ENCODE measurements at regions not wholly inside any gene's neighbourhood (a gene's known extent, or its start where the extent isn't known, plus 50 kb on each side); places are given as distances from the start of the nearest gene placed in this dataset.

GRCh38 chr6:98241630-98242029 lies 592.7 kb upstream of the POU3F2 start:
- no peaks in the 10 kb centered on the region for H3K36me3 Mint-ChIP-seq (ENCODE audit: low read depth)
- TF ChIP-seq, protein P1, sequence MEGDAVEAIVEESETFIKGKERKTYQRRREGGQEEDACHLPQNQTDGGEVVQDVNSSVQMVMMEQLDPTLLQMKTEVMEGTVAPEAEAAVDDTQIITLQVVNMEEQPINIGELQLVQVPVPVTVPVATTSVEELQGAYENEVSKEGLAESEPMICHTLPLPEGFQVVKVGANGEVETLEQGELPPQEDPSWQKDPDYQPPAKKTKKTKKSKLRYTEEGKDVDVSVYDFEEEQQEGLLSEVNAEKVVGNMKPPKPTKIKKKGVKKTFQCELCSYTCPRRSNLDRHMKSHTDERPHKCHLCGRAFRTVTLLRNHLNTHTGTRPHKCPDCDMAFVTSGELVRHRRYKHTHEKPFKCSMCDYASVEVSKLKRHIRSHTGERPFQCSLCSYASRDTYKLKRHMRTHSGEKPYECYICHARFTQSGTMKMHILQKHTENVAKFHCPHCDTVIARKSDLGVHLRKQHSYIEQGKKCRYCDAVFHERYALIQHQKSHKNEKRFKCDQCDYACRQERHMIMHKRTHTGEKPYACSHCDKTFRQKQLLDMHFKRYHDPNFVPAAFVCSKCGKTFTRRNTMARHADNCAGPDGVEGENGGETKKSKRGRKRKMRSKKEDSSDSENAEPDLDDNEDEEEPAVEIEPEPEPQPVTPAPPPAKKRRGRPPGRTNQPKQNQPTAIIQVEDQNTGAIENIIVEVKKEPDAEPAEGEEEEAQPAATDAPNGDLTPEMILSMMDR (conservative IDR thresholded peaks at IDR 0.05), result no peak
- H3K9me3 Mint-ChIP-seq, result peaks cover 3% of the 10 kb centered on the region
- no peaks in the 10 kb centered on the region for H3K27me3 Mint-ChIP-seq (ENCODE audit: low read depth)
- H3K4me1 Mint-ChIP-seq, result no peaks in the 10 kb centered on the region
- no peak for DNase-seq (ENCODE audit: low read depth, low spot score)
- no peak overlapping the region for H3K4me3 Mint-ChIP-seq
- no peak overlapping the region for H3K27ac Mint-ChIP-seq (ENCODE audit: unreplicated experiment)

DNA sequence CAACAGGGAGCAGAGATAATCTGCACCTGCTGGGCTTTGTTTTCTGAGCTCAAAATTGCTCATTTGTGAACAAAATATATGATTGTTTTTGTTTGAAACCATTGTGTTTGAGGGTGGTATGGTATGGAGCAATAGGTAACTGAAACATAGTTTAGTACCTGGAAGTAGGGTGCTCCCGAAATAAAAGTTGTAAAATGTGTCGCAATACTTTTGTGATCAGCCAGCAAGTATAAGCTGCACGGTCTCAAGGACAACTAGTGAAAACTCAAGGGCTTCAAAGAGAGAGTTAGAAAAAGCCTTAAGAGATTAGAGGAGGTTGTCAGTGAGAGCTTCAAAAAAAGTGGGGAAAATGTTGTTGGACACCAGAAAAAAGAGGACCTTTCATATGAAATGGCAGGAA lies 579.8 kb upstream of the POU3F2 start:
- no peak overlapping the region for H3K27ac Mint-ChIP-seq (ENCODE audit: unreplicated experiment)
- TF ChIP-seq, protein P1 (conservative IDR thresholded peaks at IDR 0.05), result no peak
- no peak for DNase-seq (ENCODE audit: low read depth, low spot score)
- no peak overlapping the region for H3K4me3 Mint-ChIP-seq
- H3K36me3 Mint-ChIP-seq (ENCODE audit: low read depth), result no peaks in the 10 kb centered on the region
- no peaks in the 10 kb centered on the region for H3K4me1 Mint-ChIP-seq
- no peaks in the 10 kb centered on the region for H3K9me3 Mint-ChIP-seq
- no peaks in the 10 kb centered on the region for H3K27me3 Mint-ChIP-seq (ENCODE audit: low read depth)

DNA sequence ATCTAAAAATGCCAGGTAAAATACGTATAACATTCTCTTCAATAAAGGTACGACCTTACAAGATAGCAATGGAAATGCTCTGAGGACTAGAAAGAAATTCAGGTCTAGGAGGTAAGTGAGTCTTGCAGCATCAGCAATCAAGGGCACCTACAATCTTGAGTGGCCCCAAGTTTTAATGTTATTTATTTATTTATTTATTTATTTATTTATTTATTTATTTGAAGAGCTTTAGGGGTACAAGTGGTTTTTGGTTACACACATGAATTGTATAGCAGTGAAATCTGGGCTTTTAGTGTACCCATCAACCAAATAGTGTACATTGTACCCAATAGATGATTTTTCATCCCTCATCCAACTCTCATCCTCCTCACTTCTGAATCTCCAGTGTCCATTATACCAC lies 574.0 kb upstream of the POU3F2 start:
- H3K4me3 Mint-ChIP-seq, result no peak overlapping the region
- H3K9me3 Mint-ChIP-seq, result no peaks in the 10 kb centered on the region
- TF ChIP-seq, protein P1 (conservative IDR thresholded peaks at IDR 0.05), result no peak
- H3K36me3 Mint-ChIP-seq (ENCODE audit: low read depth), result no peaks in the 10 kb centered on the region
- no peak for DNase-seq (ENCODE audit: low read depth, low spot score)
- H3K27ac Mint-ChIP-seq (ENCODE audit: unreplicated experiment), result no peak overlapping the region
- H3K4me1 Mint-ChIP-seq, result no peaks in the 10 kb centered on the region
- no peaks in the 10 kb centered on the region for H3K27me3 Mint-ChIP-seq (ENCODE audit: low read depth)

DNA sequence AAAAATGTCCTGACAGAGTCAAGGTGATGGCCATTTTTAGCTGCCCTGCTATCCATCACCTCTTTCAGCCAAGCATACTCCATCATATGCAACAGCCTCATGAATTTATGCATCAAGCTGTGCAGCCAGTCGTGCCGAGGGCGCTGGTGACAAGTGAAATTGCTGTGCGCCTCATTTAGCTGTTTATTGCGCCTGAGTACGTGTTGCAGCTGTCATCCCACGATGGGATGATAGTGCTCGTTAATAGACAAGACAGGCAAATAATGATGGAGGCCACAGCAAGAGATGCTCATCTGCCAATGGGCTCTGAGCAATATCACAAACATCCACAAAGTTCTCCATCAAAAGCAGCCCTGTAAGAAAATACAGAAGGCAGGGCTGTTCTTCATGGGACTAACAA lies 562.3 kb upstream of the POU3F2 start:
- TF ChIP-seq, protein P1 (conservative IDR thresholded peaks at IDR 0.05), result no peak
- Mint-ChIP-seq H3K36me3 (ENCODE audit: low read depth) (no peaks in the 10 kb centered on the region), H3K27ac (ENCODE audit: unreplicated experiment) (no peak overlapping the region), H3K4me1 (peaks cover 4% of the 10 kb centered on the region), H3K9me3 (no peaks in the 10 kb centered on the region), H3K4me3 (no peak overlapping the region), H3K27me3 (ENCODE audit: low read depth) (no peaks in the 10 kb centered on the region)
- DNase-seq (ENCODE audit: low read depth, low spot score), result no peak

GRCh38 chr6:98274691-98275090 lies 559.7 kb upstream of the POU3F2 start:
- no peak overlapping the region for H3K4me3 Mint-ChIP-seq
- peaks cover 4% of the 10 kb centered on the region for H3K4me1 Mint-ChIP-seq
- DNase-seq (ENCODE audit: low read depth, low spot score), result no peak
- no peaks in the 10 kb centered on the region for H3K9me3 Mint-ChIP-seq
- no peaks in the 10 kb centered on the region for H3K27me3 Mint-ChIP-seq (ENCODE audit: low read depth)
- no peak overlapping the region for H3K27ac Mint-ChIP-seq (ENCODE audit: unreplicated experiment)
- no peaks in the 10 kb centered on the region for H3K36me3 Mint-ChIP-seq (ENCODE audit: low read depth)
- TF ChIP-seq, protein P1 (conservative IDR thresholded peaks at IDR 0.05), result no peak

DNA sequence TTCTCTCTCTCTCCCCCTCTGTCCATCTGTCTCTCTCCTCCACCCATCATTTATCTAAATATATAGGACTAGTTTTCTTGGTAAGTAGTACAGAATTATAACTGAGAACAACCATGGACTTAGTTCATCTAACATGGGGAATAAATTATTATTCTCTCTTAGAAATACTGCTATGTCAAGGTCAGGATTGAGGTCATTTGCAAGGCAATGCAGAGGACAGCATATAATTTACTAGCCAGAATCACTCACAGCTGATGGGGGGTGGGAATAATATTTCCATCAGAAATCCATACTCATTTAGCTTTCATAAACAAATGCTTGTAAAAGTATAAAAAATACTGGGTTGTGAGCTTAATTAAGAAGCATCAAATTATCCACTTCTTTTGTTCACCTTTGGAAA lies 553.9 kb upstream of the POU3F2 start:
- no peaks in the 10 kb centered on the region for H3K27me3 Mint-ChIP-seq (ENCODE audit: low read depth)
- TF ChIP-seq, protein P1 (conservative IDR thresholded peaks at IDR 0.05), result no peak

More for the DNA sequence above, 553.9 kb upstream of the POU3F2 start:
- Mint-ChIP-seq H3K36me3 (ENCODE audit: low read depth) (no peaks in the 10 kb centered on the region), H3K9me3 (no peaks in the 10 kb centered on the region), H3K4me3 (no peak overlapping the region), H3K4me1 (no peaks in the 10 kb centered on the region), H3K27ac (ENCODE audit: unreplicated experiment) (no peak overlapping the region)
- DNase-seq (ENCODE audit: low read depth, low spot score), result no peak
